Neural cell (in vitro differentiated cells): ENCODE measurements at regions not wholly inside any gene's neighbourhood (a gene's known extent, or its start where the extent isn't known, plus 50 kb on each side); places are given as distances from the start of the nearest gene placed in this dataset.

Source experiments
- H2AFZ ChIP-seq: fragments of 200-600, 300-800 bp; sonication (generic), shearing (Covaris generic); 2 replicates; pipeline ENCODE4 v1.6.0; 2014; ENCODE audit warnings: low read depth, mild to moderate bottlenecking, antibody characterized with exemption, low read length, moderate library complexity
- H3F3A ChIP-seq: fragments of 200-600 bp; shearing (Covaris generic); 2 replicates; pipeline ENCODE4 v1.6.1; 2016; ENCODE audit warnings: mild to moderate bottlenecking, moderate library complexity, mixed read lengths, antibody characterized with exemption, low read length; ENCODE audit not compliant: insufficient read depth, poor library complexity, severe bottlenecking
- H3K27ac ChIP-seq: fragments of 200-600, 300-800 bp; sonication (generic), shearing (Covaris generic); 2 replicates; pipeline ENCODE4 v1.5.1; 2014; ENCODE audit warnings: mild to moderate bottlenecking, low read length, moderate library complexity
- H3K27me3 ChIP-seq: fragments of 300-800, 200-600 bp; sonication (generic), shearing (Covaris generic); 2 replicates; pipeline ENCODE4 v1.6.0; 2014; ENCODE audit warnings: mild to moderate bottlenecking, low read depth, low read length, moderate library complexity; ENCODE audit not compliant: insufficient read depth
- H3K36me3 ChIP-seq: fragments of 300-800, 200-600 bp; sonication (generic), shearing (Covaris generic); 2 replicates; pipeline ENCODE4 v1.5.1; 2014; ENCODE audit warnings: mild to moderate bottlenecking, antibody characterized with exemption, low read length, moderate library complexity; ENCODE audit not compliant: insufficient read depth
- H3K4me2 ChIP-seq: fragments of 300-800, 200-600 bp; sonication (generic), shearing (Covaris generic); 2 replicates; pipeline ENCODE4 v1.6.0; 2014; ENCODE audit warnings: mild to moderate bottlenecking, low read length
- H3K4me3 ChIP-seq: fragments of 300-800, 200-600 bp; sonication (generic), shearing (Covaris generic); 2 replicates; pipeline ENCODE4 v1.5.1; 2014; ENCODE audit warnings: mild to moderate bottlenecking, low read length, moderate library complexity
- H3K79me2 ChIP-seq: fragments of 200-600 bp; shearing (Covaris generic); replicated peaks from 2 replicates; pipeline ENCODE4 v1.6.0; 2014; ENCODE audit warnings: mild to moderate bottlenecking, low read length, moderate library complexity; ENCODE audit not compliant: insufficient read depth
- H3K9ac ChIP-seq: fragments of 300-800, 200-600 bp; sonication (generic), shearing (Covaris generic); 2 replicates; pipeline ENCODE4 v1.6.1; 2016; ENCODE audit warnings: mild to moderate bottlenecking, low read length, mixed read lengths
- H3K9me2 ChIP-seq: fragments of 200-600 bp; shearing (Covaris generic); 2 replicates; pipeline ENCODE4 v1.6.1; 2016; ENCODE audit warnings: mild to moderate bottlenecking, low read length, mixed read lengths; ENCODE audit not compliant: insufficient read depth
- H3K9me3 ChIP-seq: fragments of 200-600, 300-800 bp; sonication (generic), shearing (Covaris generic); 2 replicates; pipeline ENCODE4 v1.6.1; 2016; ENCODE audit warnings: mild to moderate bottlenecking, mixed run types, low read length, moderate library complexity, mixed read lengths
- H4K20me1 ChIP-seq: fragments of 200-600 bp; shearing (Covaris generic); 2 replicates; pipeline ENCODE4 v1.6.1; 2016; ENCODE audit warnings: mild to moderate bottlenecking, mixed run types; ENCODE audit not compliant: insufficient read depth
- CTCF ChIP-seq: fragments of 450-650 bp; IDR thresholded peaks from 2 replicates; pipeline ENCODE4 v1.5.1; 2014; ENCODE audit warnings: antibody characterized with exemption, mild to moderate bottlenecking, moderate library complexity; ENCODE audit not compliant: poor library complexity, severe bottlenecking
- EP300 ChIP-seq: fragments of 450-650 bp; conservative IDR thresholded peaks from 2 replicates; pipeline ENCODE4 v1.6.1; 2014; ENCODE audit warnings: antibody characterized with exemption, mild to moderate bottlenecking, moderate library complexity; ENCODE audit not compliant: poor library complexity, severe bottlenecking
- EZH2 ChIP-seq: fragments of 200-600, 300-800 bp; shearing (Covaris generic), sonication (generic); IDR thresholded peaks from 2 replicates; pipeline ENCODE4 v1.6.1; 2014; ENCODE audit warnings: antibody characterized with exemption, low read length, borderline replicate concordance, mild to moderate bottlenecking; ENCODE audit not compliant: insufficient read depth, poor library complexity, severe bottlenecking
- MXI1 ChIP-seq: fragments of 450-650 bp; conservative IDR thresholded peaks from 2 replicates; pipeline ENCODE4 v1.6.1; 2014; ENCODE audit warnings: antibody characterized with exemption, mild to moderate bottlenecking; ENCODE audit not compliant: poor library complexity, severe bottlenecking
- POLR2AphosphoS5 ChIP-seq: IDR thresholded peaks from 2 replicates; pipeline ENCODE4 v1.6.1; 2012
- RAD21 ChIP-seq: fragments of 450-650 bp; conservative IDR thresholded peaks from 2 replicates; pipeline ENCODE4 v1.6.1; 2014; ENCODE audit warnings: antibody characterized with exemption, mild to moderate bottlenecking, moderate library complexity
- REST ChIP-seq: IDR thresholded peaks from 2 replicates; pipeline ENCODE4 v1.6.1; 2012; ENCODE audit warnings: borderline replicate concordance
- SMC3 ChIP-seq: fragments of 450-650 bp; conservative IDR thresholded peaks from 2 replicates; pipeline ENCODE4 v1.6.1; 2014; ENCODE audit warnings: antibody characterized with exemption, mild to moderate bottlenecking, moderate library complexity; ENCODE audit not compliant: poor library complexity
- TAF1 ChIP-seq: IDR thresholded peaks from 2 replicates; pipeline ENCODE4 v1.6.1; 2012; ENCODE audit warnings: low read depth

- TF ChIP-seq POLR2AphosphoS5 (no peak), REST (no peak), TAF1 (no peak), EP300 (no peak), CTCF (no peak), EZH2 (no peak), SMC3 (no peak), RAD21 (no peak), MXI1 (no peak)
- Histone ChIP-seq H3K27me3 (no peaks in the 10 kb centered on the region), H3K4me2 (no peak overlapping the region), H3K27ac (no peak overlapping the region), H3K4me3 (no peak overlapping the region), H3K79me2 (no peaks in the 10 kb centered on the region), H3K9ac (no peak overlapping the region), H3K36me3 (no peaks in the 10 kb centered on the region), H3K9me3 (no peaks in the 10 kb centered on the region), H3F3A (no peaks in the 10 kb centered on the region), H2AFZ (no peak overlapping the region), H3K9me2 (no peaks in the 10 kb centered on the region), H4K20me1 (no peaks in the 10 kb centered on the region)
Measured at GRCh38 chr4:177246641-177247584, 62.8 kb upstream of the NEIL3 start.

- H2AFZ ChIP-seq = no peak overlapping the region
- H3K4me3 ChIP-seq = no peak overlapping the region
Measured at GRCh38 chr4:177250056-177250696, 59.5 kb upstream of the NEIL3 start.

More at GRCh38 chr4:177250056-177250696, 59.5 kb upstream of the NEIL3 start:
- Histone ChIP-seq H3K9ac (no peak overlapping the region), H3K9me2 (no peaks in the 10 kb centered on the region), H3F3A (no peaks in the 10 kb centered on the region), H3K27me3 (no peaks in the 10 kb centered on the region), H3K36me3 (no peaks in the 10 kb centered on the region), H4K20me1 (no peaks in the 10 kb centered on the region), H3K27ac (no peak overlapping the region), H3K4me2 (no peak overlapping the region), H3K9me3 (no peaks in the 10 kb centered on the region), H3K79me2 (no peaks in the 10 kb centered on the region)
- no peak for TF ChIP-seq EZH2
- peak; percentile 90 for TF ChIP-seq EP300
- no peak for TF ChIP-seq REST
- TF ChIP-seq SMC3 = peak; percentile 94
- peak; percentile 63 for TF ChIP-seq POLR2AphosphoS5
- TF ChIP-seq TAF1 = no peak
- peak; percentile 98 for TF ChIP-seq CTCF
- TF ChIP-seq RAD21 = peak; percentile 100
- TF ChIP-seq MXI1 = peak; percentile 43
